ENCODE measurements at regions not wholly inside any gene's neighbourhood (a gene's known extent, or its start where the extent isn't known, plus 50 kb on each side); places are given as distances from the start of the nearest gene placed in this dataset.

DNA sequence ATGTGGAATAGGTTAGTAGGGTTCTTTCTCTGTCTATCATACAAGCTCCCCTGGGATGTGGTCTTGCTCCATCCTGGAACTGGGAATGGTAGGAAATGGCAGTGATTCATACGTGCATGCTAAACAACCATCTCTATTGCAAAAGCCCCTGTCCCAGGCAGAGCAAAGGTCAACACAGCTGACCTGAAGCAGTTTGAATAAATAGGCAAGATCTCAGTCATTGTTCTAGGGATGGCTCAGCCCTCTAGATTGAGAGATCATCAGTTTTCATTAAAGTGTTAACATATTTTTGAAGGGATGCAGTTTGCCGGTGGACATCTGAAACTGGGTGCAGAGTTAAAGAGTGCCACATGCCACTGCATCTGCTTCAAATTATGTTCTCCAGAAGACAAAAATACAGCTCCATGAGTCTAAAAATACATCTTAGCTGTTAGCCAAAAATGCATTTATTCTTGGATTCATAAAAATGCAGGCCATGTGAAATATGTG lies 224.1 kb downstream of the ESM1 start:
- no peaks in the 10 kb centered on the region for H3K36me3 ChIP-seq (ENCODE audit: low read depth, low read length)
- H3F3A ChIP-seq (ENCODE audit: low read length, unreplicated experiment): no peaks in the 10 kb centered on the region
- no peaks in the 10 kb centered on the region for H3K27me3 ChIP-seq (ENCODE audit: low read length)
- no TSS peak for BruUV-seq (replicated peaks)
- no peak overlapping the region for H2AFZ ChIP-seq (ENCODE audit: low read length)
- no peak overlapping the region for H3K27ac ChIP-seq (ENCODE audit: low read length)
- ChIA-PET POLR2A (ENCODE audit: unreplicated experiment) (no interaction called here), CTCF (no interaction called here)
- no peak for TF ChIP-seq EZH2phosphoT487 (IDR thresholded peaks at IDR 0.05; ENCODE audit: borderline replicate concordance, low read length)
- H3K4me3 ChIP-seq (ENCODE audit: low read length): no peak overlapping the region
- peaks cover 4% of the 10 kb centered on the region for H3K4me1 ChIP-seq (ENCODE audit: insufficient read depth, low read length)
- intact Hi-C loops (cut with micrococcal nuclease): no loop called here
- DNase-seq: no peak
- no peaks in the 10 kb centered on the region for H3K79me2 ChIP-seq (ENCODE audit: low read length)
- H3K9me3 ChIP-seq (ENCODE audit: low read length): no peaks in the 10 kb centered on the region
- no peaks in the 10 kb centered on the region for H3K9me2 ChIP-seq (replicated peaks; ENCODE audit: low read length)
- H3K9ac ChIP-seq (ENCODE audit: low read length): no peak overlapping the region
- ATAC-seq: no peak
- H3K4me2 ChIP-seq (ENCODE audit: low read length): no peak overlapping the region
- no peaks in the 10 kb centered on the region for H4K20me1 ChIP-seq (ENCODE audit: low read length)

DNA sequence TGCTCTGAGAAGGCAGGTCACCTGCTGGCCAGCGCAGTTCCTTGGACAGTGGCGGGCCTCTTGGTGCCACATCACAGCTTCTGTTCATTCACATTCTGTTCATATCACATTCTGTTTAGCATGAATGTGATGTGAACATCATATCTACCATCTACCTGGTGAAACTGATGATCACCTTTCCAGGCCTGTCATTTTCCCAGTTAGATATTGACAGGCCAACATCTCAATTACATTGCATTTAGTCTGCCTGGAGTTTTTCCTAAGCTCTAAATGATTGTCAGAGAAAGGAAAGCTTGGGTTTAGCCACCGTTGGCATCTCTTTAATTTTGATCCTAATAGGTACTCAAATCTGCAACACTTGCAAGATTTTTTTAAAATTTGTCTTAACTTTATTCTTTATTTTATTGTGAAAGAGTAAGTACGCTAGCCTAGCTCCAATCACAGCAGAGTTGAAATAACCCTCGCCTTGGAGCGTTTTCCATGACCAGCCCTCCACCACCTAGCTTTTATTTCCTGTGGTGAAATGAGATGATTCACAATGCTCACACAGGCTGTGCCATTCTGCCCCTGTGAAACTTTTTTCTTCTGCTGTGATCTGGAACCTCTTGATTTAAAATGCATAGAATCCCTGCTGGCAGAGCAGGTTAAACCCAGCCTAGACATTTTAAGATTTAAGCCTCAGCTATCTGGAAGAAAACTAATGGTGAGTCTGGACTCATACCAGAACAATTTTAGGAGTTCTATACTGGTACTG lies 225.0 kb downstream of the ESM1 start:
- no peak overlapping the region for H3K4me2 ChIP-seq (ENCODE audit: low read length)
- intact Hi-C loops (cut with micrococcal nuclease): no loop called here
- no peak overlapping the region for H2AFZ ChIP-seq (ENCODE audit: low read length)

DNA sequence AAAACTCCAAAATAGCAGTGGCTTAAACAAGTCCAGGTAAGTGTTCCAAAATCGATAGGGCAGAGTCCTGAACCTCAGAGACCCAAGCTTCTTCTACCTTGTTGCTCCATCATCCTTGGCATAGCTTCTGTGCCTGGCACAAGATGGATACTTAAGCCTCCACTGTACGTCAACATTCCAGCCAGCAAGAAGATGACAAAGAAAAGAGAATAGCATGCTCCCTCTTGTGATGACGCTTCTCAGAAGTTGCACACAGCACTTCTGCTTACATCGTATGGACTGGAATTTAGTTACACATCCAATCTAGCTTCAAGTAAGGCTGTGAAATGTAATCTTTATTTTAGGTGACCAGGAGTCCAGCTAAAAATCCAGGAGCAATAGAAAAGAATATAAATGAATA lies 227.4 kb downstream of the ESM1 start:
- BruUV-seq (replicated peaks): no TSS peak
- Histone ChIP-seq H3K4me2 (ENCODE audit: low read length) (no peak overlapping the region), H3K4me3 (ENCODE audit: low read length) (no peak overlapping the region), H3K27me3 (ENCODE audit: low read length) (no peaks in the 10 kb centered on the region), H3K36me3 (ENCODE audit: low read depth, low read length) (no peaks in the 10 kb centered on the region), H3K9ac (ENCODE audit: low read length) (no peak overlapping the region), H2AFZ (ENCODE audit: low read length) (no peak overlapping the region), H3K9me2 (replicated peaks; ENCODE audit: low read length) (no peaks in the 10 kb centered on the region), H4K20me1 (ENCODE audit: low read length) (no peaks in the 10 kb centered on the region), H3K27ac (ENCODE audit: low read length) (no peak overlapping the region), H3K79me2 (ENCODE audit: low read length) (no peaks in the 10 kb centered on the region), H3F3A (ENCODE audit: low read length, unreplicated experiment) (no peaks in the 10 kb centered on the region), H3K4me1 (ENCODE audit: insufficient read depth, low read length) (peaks cover 4% of the 10 kb centered on the region), H3K9me3 (ENCODE audit: low read length) (no peaks in the 10 kb centered on the region)
- CTCF ChIA-PET: no interaction called here
- intact Hi-C loops (cut with micrococcal nuclease): no loop called here
- TF ChIP-seq EZH2phosphoT487 (IDR thresholded peaks at IDR 0.05; ENCODE audit: borderline replicate concordance, low read length) (no peak), CTCF (conservative IDR thresholded peaks at IDR 0.05; ENCODE audit: low read depth, low read length) (no peak), EZH2 (IDR thresholded peaks at IDR 0.05; ENCODE audit: low read length, unreplicated experiment) (no peak)
- ATAC-seq (no peak), DNase-seq (no peak)
- POLR2A ChIA-PET (ENCODE audit: unreplicated experiment): no interaction called here

More for the DNA sequence above, 225.0 kb downstream of the ESM1 start:
- Histone ChIP-seq H3K9ac (ENCODE audit: low read length) (no peak overlapping the region), H3K9me2 (replicated peaks; ENCODE audit: low read length) (no peaks in the 10 kb centered on the region), H3K4me1 (ENCODE audit: insufficient read depth, low read length) (peaks cover 4% of the 10 kb centered on the region), H3K4me3 (ENCODE audit: low read length) (no peak overlapping the region), H3K27ac (ENCODE audit: low read length) (no peak overlapping the region), H3F3A (ENCODE audit: low read length, unreplicated experiment) (no peaks in the 10 kb centered on the region), H3K79me2 (ENCODE audit: low read length) (no peaks in the 10 kb centered on the region), H3K27me3 (ENCODE audit: low read length) (no peaks in the 10 kb centered on the region), H4K20me1 (ENCODE audit: low read length) (no peaks in the 10 kb centered on the region), H3K36me3 (ENCODE audit: low read depth, low read length) (no peaks in the 10 kb centered on the region), H3K9me3 (ENCODE audit: low read length) (no peaks in the 10 kb centered on the region)
- ChIA-PET CTCF (no interaction called here), POLR2A (ENCODE audit: unreplicated experiment) (no interaction called here)
- TF ChIP-seq EZH2phosphoT487 (IDR thresholded peaks at IDR 0.05; ENCODE audit: borderline replicate concordance, low read length) (no peak), EZH2 (IDR thresholded peaks at IDR 0.05; ENCODE audit: low read length, unreplicated experiment) (no peak), CTCF (conservative IDR thresholded peaks at IDR 0.05; ENCODE audit: low read depth, low read length) (no peak)
- no TSS peak for BruUV-seq (replicated peaks)
- ATAC-seq (no peak), DNase-seq (peak; percentile 38)
